Liver (tissue), 8 donors: ENCODE measurements at regions not wholly inside any gene's neighbourhood (a gene's known extent, or its start where the extent isn't known, plus 50 kb on each side); places are given as distances from the start of the nearest gene placed in this dataset.

Experiments
- DNase-seq: peaks from one replicate; pipeline ENCODE4 v3.0.0-alpha.2; 2017; ENCODE audit warnings: low spot score
- H3K27ac ChIP-seq, 2 donors: one replicate each; pipeline ENCODE4 v1.7.0; 2013; ENCODE audit warnings: inconsistent platforms in 2 of 2, low read length in 2 of 2, control low read depth in 1 of 2, low read depth in 1 of 2, mild to moderate bottlenecking in 1 of 2
- H3K27me3 ChIP-seq, 4 donors: one replicate each; pipeline versions ENCODE4 v1.6.1 to v1.7.0; 2013; ENCODE audit warnings: low read length in 3 of 4, inconsistent platforms in 1 of 4, mild to moderate bottlenecking in 1 of 4, moderate library complexity in 1 of 4; ENCODE audit not compliant: control insufficient read depth in 4 of 4, insufficient read depth in 4 of 4
- H3K36me3 ChIP-seq, 4 donors: one replicate each; pipeline versions ENCODE4 v1.6.1 to v1.7.0; 2013; ENCODE audit warnings: low read length in 3 of 4, mild to moderate bottlenecking in 3 of 4, low read depth in 1 of 4, moderate library complexity in 1 of 4; ENCODE audit not compliant: control insufficient read depth in 4 of 4, insufficient read depth in 3 of 4
- H3K4me1 ChIP-seq, 4 donors: one replicate each; pipeline versions ENCODE4 v1.6.1 to v1.7.0; 2013; ENCODE audit warnings: low read length in 3 of 4, mild to moderate bottlenecking in 3 of 4, moderate library complexity in 1 of 4; ENCODE audit not compliant: control insufficient read depth in 4 of 4, insufficient read depth in 4 of 4
- H3K4me3 ChIP-seq, 3 donors: one replicate each; pipeline versions ENCODE4 v1.6.1 to v1.7.0; 2013; ENCODE audit warnings: low read length in 3 of 3, control low read depth in 1 of 3, low read depth in 1 of 3, mild to moderate bottlenecking in 1 of 3
- H3K9ac ChIP-seq, 2 donors: one replicate each; pipeline ENCODE4 v1.7.0; 2013; ENCODE audit warnings: low read length in 2 of 2, mild to moderate bottlenecking in 2 of 2, moderate library complexity in 2 of 2, control low read depth in 1 of 2, low read depth in 1 of 2
- H3K9me3 ChIP-seq, 4 donors: one replicate each; pipeline versions ENCODE4 v1.6.1 to v1.7.0; 2013; ENCODE audit warnings: low read length in 3 of 4; ENCODE audit not compliant: control insufficient read depth in 4 of 4
- FOXA1 ChIP-seq: IDR thresholded peaks from 2 replicates; pipeline ENCODE4 v1.6.1; 2016; ENCODE audit warnings: antibody characterized with exemption
- FOXA2 ChIP-seq: IDR thresholded peaks from 2 replicates; pipeline ENCODE4 v1.6.1; 2016; ENCODE audit warnings: antibody characterized with exemption
- GABPA ChIP-seq, 2 donors: IDR thresholded peaks in 1 of 2; conservative IDR thresholded peaks in 1 of 2; 2 replicates each; pipeline ENCODE4 v1.6.1; 2016; ENCODE audit warnings: antibody characterized with exemption in 2 of 2, mild to moderate bottlenecking in 1 of 2, moderate library complexity in 1 of 2
- HNF4A ChIP-seq, 2 donors: conservative IDR thresholded peaks; 2 replicates each; pipeline ENCODE4 v1.6.1; 2016; ENCODE audit warnings: antibody characterized with exemption in 2 of 2, mild to moderate bottlenecking in 2 of 2
- HNF4G ChIP-seq: IDR thresholded peaks from 2 replicates; pipeline ENCODE4 v1.6.1; 2016; ENCODE audit warnings: antibody characterized with exemption
- JUND ChIP-seq, 2 donors: IDR thresholded peaks; 2 replicates each; pipeline ENCODE4 v1.6.1; 2016; ENCODE audit warnings: antibody characterized with exemption in 2 of 2
- NR2F2 ChIP-seq: IDR thresholded peaks from 2 replicates; pipeline ENCODE4 v1.6.1; 2016; ENCODE audit warnings: antibody characterized with exemption
- RAD21 ChIP-seq, 2 donors: IDR thresholded peaks; 2 replicates each; pipeline ENCODE4 v1.6.1; 2016; ENCODE audit warnings: antibody characterized with exemption in 2 of 2, mild to moderate bottlenecking in 2 of 2
- RXRA ChIP-seq, 2 donors: IDR thresholded peaks; 2 replicates each; pipeline ENCODE4 v1.6.1; 2017 to 2018; ENCODE audit warnings: antibody characterized with exemption in 2 of 2, mild to moderate bottlenecking in 1 of 2
- SP1 ChIP-seq: IDR thresholded peaks from 2 replicates; pipeline ENCODE4 v1.6.1; 2018; ENCODE audit warnings: antibody characterized with exemption, mild to moderate bottlenecking
- TAF1 ChIP-seq: conservative IDR thresholded peaks from 2 replicates; pipeline ENCODE4 v1.6.1; 2016; ENCODE audit warnings: antibody characterized with exemption, mild to moderate bottlenecking
- YY1 ChIP-seq: IDR thresholded peaks from 2 replicates; pipeline ENCODE4 v1.6.1; 2016; ENCODE audit warnings: antibody characterized with exemption, mild to moderate bottlenecking
- WGBS: extraction: QIAGEN DNeasy Blood & Tissue Kit; methylation state at CpG from one replicate; pipeline ENCODE4 v1.1.7; 2013; 5-methylcytosine and 5-hydroxymethylcytosine counted together
- TF ChIP-seq, protein P1 (sequence below): IDR thresholded peaks from 2 replicates; pipeline ENCODE4 v1.6.1; 2016; ENCODE audit warnings: antibody characterized with exemption
- TF ChIP-seq, protein P2 (sequence below): IDR thresholded peaks from 2 replicates; pipeline ENCODE4 v1.6.1; 2016; ENCODE audit warnings: antibody characterized with exemption
- TF ChIP-seq, protein P3 (sequence below): IDR thresholded peaks from 2 replicates; pipeline ENCODE4 v1.6.1; 2016; ENCODE audit warnings: antibody characterized with exemption
- TF ChIP-seq, protein P4 (sequence below): fragments of 150-350 bp; IDR thresholded peaks from 2 replicates; pipeline ENCODE4 v1.5.1; 2017; ENCODE audit warnings: improper control_type of control experiment, low read depth, low read length; ENCODE audit not compliant: missing input control
- TF ChIP-seq, protein P5 (sequence below): IDR thresholded peaks from 2 replicates; pipeline ENCODE4 v1.6.1; 2016; ENCODE audit warnings: antibody characterized with exemption, mild to moderate bottlenecking
- donor health status: healthy.
- donor health status: healthy.
- donor health status: healthy.
- donor health status: healthy.
- donor health status: healthy.

DNA sequence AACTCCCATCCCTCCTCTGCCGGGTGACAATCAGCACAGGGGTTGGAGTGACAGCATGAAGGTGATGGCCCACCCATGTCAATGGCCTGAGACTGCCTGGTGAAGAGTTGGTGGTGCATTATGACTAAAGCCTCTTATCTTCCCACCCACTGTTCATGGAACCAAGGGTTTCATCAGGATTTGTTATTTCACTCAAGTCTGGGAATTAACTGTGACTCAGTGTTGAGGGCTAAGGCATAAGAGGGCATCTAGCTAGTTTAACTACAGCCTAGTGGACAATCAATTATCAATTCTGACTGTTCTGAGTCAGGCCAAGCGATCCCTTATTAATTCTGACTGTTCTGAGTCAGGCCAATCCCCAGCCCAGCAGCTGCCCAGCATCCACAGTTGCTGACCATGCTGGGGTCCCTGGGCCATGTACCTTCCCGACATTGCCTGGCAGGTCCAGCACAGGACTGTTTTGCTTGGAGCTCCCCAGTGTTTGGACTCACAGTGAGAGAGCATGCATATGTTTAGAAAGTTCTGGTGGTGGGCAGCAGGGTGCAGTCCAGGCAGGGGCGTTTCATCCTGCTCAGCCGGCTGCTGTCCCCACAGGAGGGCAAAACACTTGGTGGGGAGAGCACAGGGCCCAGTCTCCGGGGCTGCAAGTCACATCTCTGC lies 65.5 kb downstream of the RASL11A start:
- Histone ChIP-seq H3K4me1 (no peaks in the 10 kb centered on the region), H3K27ac (no peak overlapping the region), H3K27me3 (no peaks in the 10 kb centered on the region), H3K9ac (no peak overlapping the region), H3K9me3 (no peaks in the 10 kb centered on the region), H3K36me3 (no peaks in the 10 kb centered on the region), H3K4me3 (no peak overlapping the region)
- TF ChIP-seq HNF4A (conservative IDR thresholded peaks at IDR 0.05), result no peak
- TF ChIP-seq, protein P1, sequence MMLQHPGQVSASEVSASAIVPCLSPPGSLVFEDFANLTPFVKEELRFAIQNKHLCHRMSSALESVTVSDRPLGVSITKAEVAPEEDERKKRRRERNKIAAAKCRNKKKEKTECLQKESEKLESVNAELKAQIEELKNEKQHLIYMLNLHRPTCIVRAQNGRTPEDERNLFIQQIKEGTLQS, result no peak
- TF ChIP-seq FOXA1, result no peak
- no peak for TF ChIP-seq NR2F2
- TF ChIP-seq, protein P2, sequence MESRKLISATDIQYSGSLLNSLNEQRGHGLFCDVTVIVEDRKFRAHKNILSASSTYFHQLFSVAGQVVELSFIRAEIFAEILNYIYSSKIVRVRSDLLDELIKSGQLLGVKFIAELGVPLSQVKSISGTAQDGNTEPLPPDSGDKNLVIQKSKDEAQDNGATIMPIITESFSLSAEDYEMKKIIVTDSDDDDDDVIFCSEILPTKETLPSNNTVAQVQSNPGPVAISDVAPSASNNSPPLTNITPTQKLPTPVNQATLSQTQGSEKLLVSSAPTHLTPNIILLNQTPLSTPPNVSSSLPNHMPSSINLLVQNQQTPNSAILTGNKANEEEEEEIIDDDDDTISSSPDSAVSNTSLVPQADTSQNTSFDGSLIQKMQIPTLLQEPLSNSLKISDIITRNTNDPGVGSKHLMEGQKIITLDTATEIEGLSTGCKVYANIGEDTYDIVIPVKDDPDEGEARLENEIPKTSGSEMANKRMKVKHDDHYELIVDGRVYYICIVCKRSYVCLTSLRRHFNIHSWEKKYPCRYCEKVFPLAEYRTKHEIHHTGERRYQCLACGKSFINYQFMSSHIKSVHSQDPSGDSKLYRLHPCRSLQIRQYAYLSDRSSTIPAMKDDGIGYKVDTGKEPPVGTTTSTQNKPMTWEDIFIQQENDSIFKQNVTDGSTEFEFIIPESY, result no peak
- no peak for TF ChIP-seq YY1
- TF ChIP-seq GABPA (IDR thresholded peaks at IDR 0.05 in 1 of 2, conservative IDR thresholded peaks at IDR 0.05 in 1 of 2), result no peak
- TF ChIP-seq, protein P3, sequence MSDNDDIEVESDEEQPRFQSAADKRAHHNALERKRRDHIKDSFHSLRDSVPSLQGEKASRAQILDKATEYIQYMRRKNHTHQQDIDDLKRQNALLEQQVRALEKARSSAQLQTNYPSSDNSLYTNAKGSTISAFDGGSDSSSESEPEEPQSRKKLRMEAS, result no peak
- no peak for TF ChIP-seq HNF4G
- no peak for TF ChIP-seq RXRA (IDR thresholded peaks at IDR 0.05)
- no peak for TF ChIP-seq FOXA2
- no peak for TF ChIP-seq TAF1
- no peak for TF ChIP-seq JUND (IDR thresholded peaks at IDR 0.05)
- TF ChIP-seq RAD21 (IDR thresholded peaks at IDR 0.05), result no peak
- TF ChIP-seq, protein P4, sequence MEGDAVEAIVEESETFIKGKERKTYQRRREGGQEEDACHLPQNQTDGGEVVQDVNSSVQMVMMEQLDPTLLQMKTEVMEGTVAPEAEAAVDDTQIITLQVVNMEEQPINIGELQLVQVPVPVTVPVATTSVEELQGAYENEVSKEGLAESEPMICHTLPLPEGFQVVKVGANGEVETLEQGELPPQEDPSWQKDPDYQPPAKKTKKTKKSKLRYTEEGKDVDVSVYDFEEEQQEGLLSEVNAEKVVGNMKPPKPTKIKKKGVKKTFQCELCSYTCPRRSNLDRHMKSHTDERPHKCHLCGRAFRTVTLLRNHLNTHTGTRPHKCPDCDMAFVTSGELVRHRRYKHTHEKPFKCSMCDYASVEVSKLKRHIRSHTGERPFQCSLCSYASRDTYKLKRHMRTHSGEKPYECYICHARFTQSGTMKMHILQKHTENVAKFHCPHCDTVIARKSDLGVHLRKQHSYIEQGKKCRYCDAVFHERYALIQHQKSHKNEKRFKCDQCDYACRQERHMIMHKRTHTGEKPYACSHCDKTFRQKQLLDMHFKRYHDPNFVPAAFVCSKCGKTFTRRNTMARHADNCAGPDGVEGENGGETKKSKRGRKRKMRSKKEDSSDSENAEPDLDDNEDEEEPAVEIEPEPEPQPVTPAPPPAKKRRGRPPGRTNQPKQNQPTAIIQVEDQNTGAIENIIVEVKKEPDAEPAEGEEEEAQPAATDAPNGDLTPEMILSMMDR, result no peak
- TF ChIP-seq, protein P5, sequence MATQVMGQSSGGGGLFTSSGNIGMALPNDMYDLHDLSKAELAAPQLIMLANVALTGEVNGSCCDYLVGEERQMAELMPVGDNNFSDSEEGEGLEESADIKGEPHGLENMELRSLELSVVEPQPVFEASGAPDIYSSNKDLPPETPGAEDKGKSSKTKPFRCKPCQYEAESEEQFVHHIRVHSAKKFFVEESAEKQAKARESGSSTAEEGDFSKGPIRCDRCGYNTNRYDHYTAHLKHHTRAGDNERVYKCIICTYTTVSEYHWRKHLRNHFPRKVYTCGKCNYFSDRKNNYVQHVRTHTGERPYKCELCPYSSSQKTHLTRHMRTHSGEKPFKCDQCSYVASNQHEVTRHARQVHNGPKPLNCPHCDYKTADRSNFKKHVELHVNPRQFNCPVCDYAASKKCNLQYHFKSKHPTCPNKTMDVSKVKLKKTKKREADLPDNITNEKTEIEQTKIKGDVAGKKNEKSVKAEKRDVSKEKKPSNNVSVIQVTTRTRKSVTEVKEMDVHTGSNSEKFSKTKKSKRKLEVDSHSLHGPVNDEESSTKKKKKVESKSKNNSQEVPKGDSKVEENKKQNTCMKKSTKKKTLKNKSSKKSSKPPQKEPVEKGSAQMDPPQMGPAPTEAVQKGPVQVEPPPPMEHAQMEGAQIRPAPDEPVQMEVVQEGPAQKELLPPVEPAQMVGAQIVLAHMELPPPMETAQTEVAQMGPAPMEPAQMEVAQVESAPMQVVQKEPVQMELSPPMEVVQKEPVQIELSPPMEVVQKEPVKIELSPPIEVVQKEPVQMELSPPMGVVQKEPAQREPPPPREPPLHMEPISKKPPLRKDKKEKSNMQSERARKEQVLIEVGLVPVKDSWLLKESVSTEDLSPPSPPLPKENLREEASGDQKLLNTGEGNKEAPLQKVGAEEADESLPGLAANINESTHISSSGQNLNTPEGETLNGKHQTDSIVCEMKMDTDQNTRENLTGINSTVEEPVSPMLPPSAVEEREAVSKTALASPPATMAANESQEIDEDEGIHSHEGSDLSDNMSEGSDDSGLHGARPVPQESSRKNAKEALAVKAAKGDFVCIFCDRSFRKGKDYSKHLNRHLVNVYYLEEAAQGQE, result no peak
- TF ChIP-seq SP1, result no peak
- DNase-seq, result no peak
- 74% methylated on average over 6 of the region's 6 CpGs for WGBS
